SK-N-SH treated with all-trans-retinoic acid at 6 μM for 48 hours (cell line): ENCODE measurements at regions not wholly inside any gene's neighbourhood (a gene's known extent, or its start where the extent isn't known, plus 50 kb on each side); places are given as distances from the start of the nearest gene placed in this dataset.

Experiments
- ISL1 ChIP-seq: fragments of 250-450 bp; sonication (Bioruptor Pico); IDR thresholded peaks from 2 replicates; pipeline ENCODE4 v2.1.2; 2022; ENCODE audit warnings: mild to moderate bottlenecking, moderate library complexity
- PATZ1 ChIP-seq: fragments of 250-450 bp; sonication (Bioruptor Pico); IDR thresholded peaks from 2 replicates; pipeline ENCODE4 v1.8.0; 2020; ENCODE audit warnings: mild to moderate bottlenecking, moderate library complexity, borderline replicate concordance
- POU6F1 ChIP-seq: fragments of 250-450 bp; sonication (Bioruptor Pico); IDR thresholded peaks from 2 replicates; pipeline ENCODE4 v1.8.0; 2021; ENCODE audit warnings: low read depth, mild to moderate bottlenecking, moderate library complexity, borderline replicate concordance
- ZFP3 ChIP-seq: fragments of 250-450 bp; sonication (Bioruptor Pico); IDR thresholded peaks from 2 replicates; pipeline ENCODE4 v1.5.0; 2020; ENCODE audit warnings: mild to moderate bottlenecking, moderate library complexity
- ZNF8 ChIP-seq: fragments of 450-650 bp; formaldehyde crosslinking; IDR thresholded peaks from 2 replicates; pipeline ENCODE4 v1.5.0; 2020; ENCODE audit warnings: mild to moderate bottlenecking, moderate library complexity

GRCh38 chr11:97140885-97141494, 751.2 kb downstream of the JRKL start:
- TF ChIP-seq POU6F1 (CRISPR knock-in tag) (no peak), PATZ1 (CRISPR knock-in tag) (no peak), ZFP3 (CRISPR knock-in tag) (no peak), ZNF8 (CRISPR knock-in tag) (no peak), ISL1 (CRISPR knock-in tag) (no peak)
